ENCODE measurements at regions not wholly inside any gene's neighbourhood (a gene's known extent, or its start where the extent isn't known, plus 50 kb on each side); places are given as distances from the start of the nearest gene placed in this dataset.

- no peak for TF ChIP-seq RCOR1 (IDR thresholded peaks at IDR 0.05; ENCODE audit: borderline replicate concordance in 1 of 2, low read depth in 2 of 2, low read length in 2 of 2)
- TF ChIP-seq MAFG (tag; conservative IDR thresholded peaks at IDR 0.05), result no peak
Observed at GRCh38 chr14:34198096-34198495, 247.2 kb upstream of the EGLN3 start (continued).

GRCh38 chr14:34195964-34196363 lies 245.1 kb upstream of the EGLN3 start:
- DNase-seq (ENCODE audit: extremely low read depth in 1 of 4, low spot score in 3 of 4) (no peak), FAIRE-seq (no peak), ATAC-seq (no peak)
- H3K4me3 ChIP-seq, result no peak overlapping the region
- H4K20me1 ChIP-seq (replicated peaks; ENCODE audit: control insufficient read depth, insufficient read depth, low read length), result no peaks in the 10 kb centered on the region
- POLR2A ChIA-PET, result interaction anchor here (0.8 kb wide), 1 partner anchor 143 kb away, joined by 3 read pairs; no protein-coding TSS in a partner anchor
- no peak overlapping the region for H2AFZ ChIP-seq (ENCODE audit: low read depth, low read length)
- intact Hi-C loops (cut with micrococcal nuclease), result no loop called here
- in situ Hi-C loops (cut with MboI), result no loop called here
- BruUV-seq (replicated peaks), result no TSS peak
- H3K27ac ChIP-seq (ENCODE audit: extremely low read depth, low read depth, low read length), result no peak overlapping the region
- TF ChIP-seq HMGN3 (IDR thresholded peaks at IDR 0.05; ENCODE audit: borderline replicate concordance, extremely low read depth, insufficient read length, low read depth, low read length) (no peak), WHSC1 (IDR thresholded peaks at IDR 0.05; ENCODE audit: low read length) (no peak), THRA (IDR thresholded peaks at IDR 0.05) (no peak), RAD51 (IDR thresholded peaks at IDR 0.05; ENCODE audit: borderline replicate concordance, low read depth) (no peak), FOXM1 (IDR thresholded peaks at IDR 0.05; ENCODE audit: low read depth) (no peak), FOXM1 (CRISPR knock-in tag; IDR thresholded peaks at IDR 0.05; ENCODE audit: low read depth) (no peak), ILK (tag; IDR thresholded peaks at IDR 0.05; ENCODE audit: borderline replicate concordance, low read depth) (no peak)
- H3K4me1 ChIP-seq (replicated peaks in 1 of 2; ENCODE audit: control insufficient read depth in 2 of 2, insufficient read depth in 2 of 2, low read length in 2 of 2), result no peaks in the 10 kb centered on the region
- no peak overlapping the region for H3K4me2 ChIP-seq (ENCODE audit: insufficient read depth, low read length)
- H3K9ac ChIP-seq (ENCODE audit: insufficient read depth in 1 of 2, low read depth in 2 of 2, low read length in 2 of 2), result no peak overlapping the region
- H3K36me3 ChIP-seq (ENCODE audit: control insufficient read depth, insufficient read depth, low read length), result no peaks in the 10 kb centered on the region
- no peaks in the 10 kb centered on the region for H3K79me2 ChIP-seq (ENCODE audit: control insufficient read depth, insufficient read depth, low read length)
- CTCF ChIA-PET (ENCODE audit: low intra/inter-chr PET ratio), result no interaction called here
- peaks cover 0 to 4% of the 10 kb centered on the region in 2 experiments; a peak in 2 of 5 replicates for H3K27me3 ChIP-seq (ENCODE audit: control insufficient read depth in 2 of 2, insufficient read depth in 2 of 2, low read length in 2 of 2)
- no peaks in the 10 kb centered on the region for H3K9me1 ChIP-seq (ENCODE audit: control insufficient read depth, insufficient read depth, low read length)
- no peaks in the 10 kb centered on the region for H3K9me3 ChIP-seq (replicated peaks; ENCODE audit: control insufficient read depth, insufficient read depth, low read depth, low read length)

All from K562 (cell line).